ENCODE measurements at regions not wholly inside any gene's neighbourhood (a gene's known extent, or its start where the extent isn't known, plus 50 kb on each side); places are given as distances from the start of the nearest gene placed in this dataset.

DNA sequence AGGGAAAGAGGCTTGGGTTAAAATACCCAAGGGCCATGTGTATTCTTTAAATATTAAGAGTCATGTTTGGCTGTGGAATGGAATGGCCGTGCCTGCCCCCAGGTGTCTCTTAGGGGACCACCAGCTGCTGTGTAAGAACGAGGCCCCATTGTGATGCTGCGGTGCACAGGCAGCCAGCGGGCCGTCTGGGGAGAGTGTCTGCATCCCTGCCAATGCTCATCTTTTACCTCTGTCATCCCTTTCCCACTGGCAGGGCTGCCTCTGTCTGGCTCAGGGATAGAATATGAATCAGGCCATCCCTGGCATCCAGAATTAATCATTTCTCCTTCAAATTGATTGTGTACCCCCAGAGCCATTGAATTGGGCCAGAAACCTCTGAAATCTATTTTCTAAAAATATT lies 137.8 kb upstream of the GALNT17 start:
- no peak for DNase-seq

DNA sequence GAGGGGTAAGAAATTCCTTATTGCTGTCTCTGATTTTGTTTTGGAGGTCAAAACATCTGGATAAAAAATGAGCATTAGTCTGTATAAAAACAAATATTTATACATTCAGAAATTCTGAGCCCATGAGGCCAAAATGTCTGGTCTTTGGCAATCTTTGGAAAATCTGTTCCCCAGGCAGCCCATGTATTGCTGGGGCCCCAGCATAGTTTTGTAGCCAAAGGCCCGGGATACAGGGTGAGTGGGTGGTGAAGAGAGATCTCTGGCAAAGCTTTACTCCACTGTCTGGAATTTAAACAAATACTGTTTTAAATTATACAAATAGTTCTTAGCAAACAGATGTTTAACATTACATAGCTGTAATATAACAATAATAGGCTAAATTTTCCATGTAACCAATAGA lies 134.7 kb upstream of the GALNT17 start:
- DNase-seq: peak; percentile 74

DNA sequence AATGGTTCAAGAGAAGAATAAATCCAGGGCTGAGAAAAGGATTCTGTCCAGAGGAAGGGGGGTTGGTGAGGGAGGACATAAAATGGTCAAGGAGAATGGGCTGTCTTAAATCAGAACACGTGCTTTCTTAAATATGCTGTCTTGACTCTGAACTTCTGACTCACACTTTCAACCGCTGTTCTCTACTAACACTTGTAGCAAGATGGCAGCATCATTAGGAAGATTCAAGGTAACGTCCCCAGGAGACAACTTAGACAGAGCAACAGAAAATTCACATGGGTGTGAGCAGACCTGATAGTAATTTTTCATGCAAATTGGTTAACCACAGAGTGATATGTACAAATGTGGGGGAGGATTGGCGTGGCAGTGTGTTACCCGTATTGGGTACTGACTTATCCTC lies 126.8 kb upstream of the GALNT17 start:
- DNase-seq: no peak

DNA sequence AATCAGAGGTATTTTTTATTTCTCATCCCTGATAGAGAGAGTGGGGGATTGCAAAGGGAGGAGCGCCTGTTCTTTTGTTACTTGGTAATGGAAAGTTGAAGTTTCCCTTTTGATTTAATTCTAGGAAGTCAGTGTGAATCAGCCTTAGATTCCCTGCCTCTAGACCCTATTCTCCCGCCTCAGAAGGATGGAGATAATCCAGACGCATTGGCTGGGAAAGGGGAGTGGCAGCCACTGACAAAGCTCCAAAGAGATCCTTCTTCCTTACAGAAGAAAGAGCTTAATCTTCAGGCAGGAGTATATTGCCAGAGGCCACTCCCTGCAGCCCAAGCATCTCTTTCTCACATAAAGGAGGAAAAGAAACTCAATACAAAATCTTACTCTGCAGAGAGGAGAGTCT lies 122.3 kb upstream of the GALNT17 start:
- no peak for DNase-seq

DNA sequence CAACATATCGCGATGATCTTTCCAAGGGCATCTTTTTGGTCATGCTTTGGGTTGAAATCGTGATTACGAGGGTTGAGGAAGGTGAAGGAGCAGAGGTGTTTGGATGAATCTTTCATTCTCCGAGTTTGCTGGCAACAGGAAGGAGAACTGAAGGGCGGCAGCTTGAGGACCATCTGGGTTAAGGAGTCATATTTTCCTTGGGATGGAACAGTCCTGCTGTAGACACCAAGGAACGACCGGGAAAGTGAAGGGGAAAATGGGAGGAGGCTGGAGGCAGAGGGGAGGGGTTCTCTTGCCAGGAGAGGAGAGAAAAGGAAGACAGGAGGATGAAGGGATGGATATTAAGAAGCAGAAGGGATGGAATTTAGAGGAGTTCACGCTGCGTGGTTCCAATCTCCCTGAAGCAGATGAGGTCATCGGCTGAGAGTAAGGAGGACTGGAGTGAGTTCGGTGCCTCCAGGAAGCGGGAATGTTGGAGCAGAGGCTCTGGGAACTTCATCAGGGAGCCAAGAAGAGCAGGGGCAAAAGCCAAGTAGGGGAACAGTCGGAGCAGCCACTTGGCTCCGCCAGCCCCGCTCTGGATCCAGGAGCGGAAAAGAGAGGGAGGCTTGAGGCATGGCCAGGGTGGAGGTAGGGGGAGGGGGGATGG lies 116.6 kb upstream of the GALNT17 start:
- DNase-seq: peak; percentile 76

DNA sequence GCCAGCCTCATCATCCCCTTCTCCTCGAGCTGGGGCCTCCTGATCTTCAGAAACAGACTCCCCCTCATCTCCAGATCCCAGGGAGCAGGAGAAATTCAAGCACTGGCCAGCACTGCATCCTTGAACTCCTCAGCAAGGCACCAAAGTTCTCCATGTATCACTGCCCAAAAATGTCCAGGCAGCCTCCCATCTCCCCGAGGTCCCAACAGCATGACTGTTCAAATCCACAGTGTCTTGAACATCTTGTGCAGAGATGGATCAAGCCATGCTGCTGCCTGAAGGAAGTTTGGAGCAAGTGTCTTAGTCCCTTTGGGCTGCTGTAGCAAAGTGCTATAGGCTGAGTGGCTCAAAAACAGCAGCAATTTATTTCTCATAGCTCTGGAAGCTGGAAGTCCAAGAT lies 115.5 kb upstream of the GALNT17 start:
- no peak for DNase-seq

DNA sequence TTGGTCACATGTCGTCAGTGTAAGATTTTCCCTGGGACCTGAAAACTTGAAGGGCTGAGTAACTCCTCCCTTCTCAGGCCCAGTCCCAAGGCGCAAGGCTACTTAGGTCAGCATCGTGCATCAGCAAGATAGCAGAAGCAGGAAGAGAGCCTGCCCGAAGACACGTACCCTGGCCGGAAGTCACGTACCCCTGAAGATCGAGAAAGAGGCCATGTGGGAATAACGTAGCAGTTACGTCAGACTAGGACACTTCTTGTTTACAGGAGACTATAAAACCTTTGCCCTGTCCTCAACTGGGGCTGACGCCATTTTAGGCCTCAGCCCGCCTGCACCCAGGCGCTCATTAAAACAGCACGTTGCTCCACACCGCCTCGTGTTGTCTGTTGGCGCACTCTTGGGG lies 114.3 kb upstream of the GALNT17 start:
- no peak for DNase-seq

DNA sequence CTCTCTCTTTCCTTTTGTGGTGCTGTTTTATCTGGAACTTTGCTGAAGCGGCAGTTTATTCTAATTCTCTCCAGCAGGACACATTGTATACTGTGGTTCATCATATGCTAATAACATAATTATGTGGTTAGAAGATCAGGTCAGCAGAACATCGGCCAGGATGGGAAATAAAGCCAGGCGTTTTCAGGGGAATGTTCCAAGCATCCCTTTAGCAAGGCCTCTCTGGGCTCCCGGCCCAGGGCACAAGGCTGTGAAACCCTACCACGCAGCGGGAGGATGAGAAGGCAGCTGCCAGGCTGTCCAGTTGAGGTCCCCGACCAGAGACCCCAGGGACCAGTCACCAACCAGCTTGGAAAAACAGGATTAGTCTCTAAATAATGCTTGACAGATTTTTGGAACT lies 112.2 kb upstream of the GALNT17 start:
- DNase-seq: peak; percentile 90

DNA sequence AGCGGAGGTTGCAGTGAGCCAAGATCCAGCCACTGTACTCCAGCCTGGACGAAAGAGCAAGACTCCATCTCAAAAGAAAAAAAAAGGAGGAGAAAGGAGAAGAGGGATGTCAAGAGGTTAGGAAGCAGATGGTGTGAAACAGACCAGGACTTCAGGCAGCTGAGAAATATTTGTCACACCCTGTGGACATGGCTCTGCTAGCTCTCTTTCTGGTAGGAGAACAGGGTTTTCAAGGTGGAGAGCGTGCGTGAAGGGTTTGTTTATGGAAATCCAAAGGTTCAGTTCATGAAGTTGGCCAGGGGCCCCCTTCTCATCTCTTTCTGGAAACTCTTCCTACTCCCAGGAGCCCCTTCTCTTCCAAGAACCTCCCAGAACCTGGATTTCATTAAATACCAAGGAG lies 110.8 kb upstream of the GALNT17 start:
- peak; percentile 74 for DNase-seq

DNA sequence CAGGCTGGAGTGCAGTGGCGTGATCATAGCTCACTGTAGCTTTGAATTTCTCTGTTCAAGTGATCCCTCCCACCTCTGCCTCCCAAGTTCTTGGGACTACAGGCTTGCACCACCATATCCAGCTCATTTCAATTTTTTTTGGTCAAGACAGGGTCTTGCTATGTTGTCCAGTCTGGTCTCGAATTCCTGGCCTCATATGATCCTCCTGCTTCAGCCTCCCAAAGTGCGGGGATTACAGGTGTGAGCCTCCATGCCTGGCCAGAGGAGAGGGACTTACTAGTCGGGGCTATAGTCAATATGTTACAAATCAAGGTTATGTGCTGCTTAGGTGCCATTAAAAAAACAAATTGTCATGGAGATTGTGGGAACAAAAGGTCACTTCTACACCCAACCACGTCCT lies 105.3 kb upstream of the GALNT17 start:
- DNase-seq: no peak

DNA sequence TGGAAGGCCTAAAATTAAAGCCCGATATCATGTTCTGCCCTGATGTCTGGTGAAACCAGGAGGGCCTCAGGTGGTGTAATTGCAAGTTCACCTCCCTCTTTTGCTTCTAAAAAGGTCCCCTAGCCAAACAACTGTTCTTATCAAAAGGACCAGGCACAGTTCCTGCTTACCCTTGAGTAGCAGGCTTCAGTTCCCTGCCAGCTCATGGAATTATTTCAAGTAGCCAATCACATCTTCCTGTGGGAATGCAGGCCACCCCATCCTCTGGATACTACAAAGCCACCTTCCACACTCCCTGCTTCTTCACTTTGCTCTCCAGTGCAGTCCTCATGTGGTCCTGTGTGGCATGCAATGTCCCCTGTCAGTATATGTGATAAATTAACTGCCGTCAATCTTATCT lies 97.7 kb upstream of the GALNT17 start:
- no peak for DNase-seq

DNA sequence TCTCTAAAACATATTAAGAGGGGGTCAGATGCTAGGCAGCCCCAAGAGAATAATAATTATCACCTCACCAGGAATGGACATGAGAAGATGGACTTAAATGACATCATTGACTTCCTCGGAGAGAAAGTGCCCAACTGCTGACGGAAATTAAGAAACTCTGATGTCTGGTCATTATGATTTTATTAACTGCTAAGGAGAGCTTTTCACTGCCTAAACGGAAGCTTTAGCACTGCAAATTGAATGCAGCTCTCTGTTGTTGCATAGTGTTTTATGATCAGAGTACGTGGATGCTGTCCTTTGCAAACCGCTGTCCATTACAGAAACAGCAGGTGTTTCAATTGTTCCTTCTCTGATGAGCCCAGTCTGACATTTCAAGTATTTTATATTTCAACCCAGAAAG lies 89.4 kb upstream of the GALNT17 start:
- no peak for DNase-seq

DNA sequence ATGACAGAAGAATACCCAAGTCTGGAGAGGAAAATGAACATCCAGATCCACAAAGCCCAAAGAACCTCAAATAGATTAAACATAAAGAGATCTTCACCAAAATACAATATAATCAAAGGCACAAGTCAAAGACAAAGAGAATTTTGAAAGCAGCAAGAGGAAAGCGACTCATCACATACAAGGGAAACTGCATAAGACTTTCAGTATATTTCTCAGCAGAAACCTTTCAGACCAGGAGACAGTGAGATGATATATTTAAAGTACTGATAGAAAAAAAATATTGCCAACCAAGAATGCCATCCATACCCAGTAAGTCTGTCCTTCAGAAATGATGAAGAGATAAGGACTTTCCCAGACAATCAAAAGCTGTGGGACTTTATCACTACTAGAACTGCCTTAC lies 81.5 kb upstream of the GALNT17 start:
- no peak for DNase-seq

DNA sequence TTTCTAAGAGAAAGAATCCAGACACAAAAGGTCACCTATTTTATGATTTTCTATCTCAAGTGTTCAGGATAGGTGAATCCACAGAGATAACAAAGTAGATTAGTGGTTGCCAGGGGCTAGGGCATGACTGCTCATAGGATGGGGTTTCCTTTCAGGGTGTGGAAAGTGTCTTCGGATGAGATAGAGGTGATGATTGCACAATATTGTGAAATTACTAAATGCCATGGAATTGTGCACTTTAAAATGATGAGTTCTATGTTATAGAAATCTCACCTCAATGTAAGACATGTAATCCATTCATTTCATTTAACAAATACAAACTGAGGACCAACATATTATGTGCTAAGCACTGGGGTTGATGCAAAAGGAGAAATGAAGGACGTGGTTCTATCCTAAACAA lies 76.4 kb upstream of the GALNT17 start:
- DNase-seq: no peak

DNA sequence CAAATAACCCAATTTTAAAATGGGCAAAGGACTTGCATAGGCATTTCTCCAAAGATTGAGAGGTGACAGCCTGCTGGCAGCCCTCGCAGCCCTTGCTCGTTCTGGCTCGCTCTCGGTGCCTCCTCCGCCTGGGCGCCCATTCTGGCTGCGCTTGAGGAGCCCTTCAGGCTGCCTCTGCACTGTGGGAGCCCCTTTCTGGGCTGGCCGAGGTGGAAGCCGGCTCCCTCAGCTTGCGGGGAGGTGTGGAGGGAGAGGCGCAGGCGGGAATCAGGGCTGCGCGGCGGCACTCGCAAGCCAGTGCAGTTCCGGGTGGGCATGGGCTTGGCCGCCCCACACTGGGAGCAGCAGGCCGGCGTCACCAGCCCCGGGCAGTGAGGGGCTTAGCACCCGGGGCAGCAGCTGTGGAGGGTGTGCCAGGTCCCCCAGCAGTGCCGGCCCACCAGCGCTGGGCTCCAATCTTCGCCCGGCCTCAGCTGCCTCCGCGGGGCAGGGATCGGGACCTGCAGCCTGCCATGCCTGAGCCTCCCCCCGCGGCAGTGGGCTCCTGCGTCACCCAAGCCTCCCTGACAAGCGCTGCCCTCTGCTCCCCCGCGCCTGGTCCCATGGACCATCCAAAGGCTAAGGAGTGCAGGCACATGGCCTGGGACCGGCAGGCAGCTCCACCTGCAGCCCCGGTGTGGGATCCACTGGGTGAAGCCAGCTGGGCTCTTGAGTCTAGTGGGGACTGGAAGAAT lies 54.0 kb upstream of the GALNT17 start:
- no peak for DNase-seq
